Left lung (tissue), 4 donors: ENCODE measurements at regions not wholly inside any gene's neighbourhood (a gene's known extent, or its start where the extent isn't known, plus 50 kb on each side); places are given as distances from the start of the nearest gene placed in this dataset.
"Not testable (repeated sequence)": the region's sequence is repeated elsewhere in the genome, so short reads cannot be mapped to it uniquely, and the experiment has no call there.

ENCODE experiments used
- ATAC-seq: fragments of 200-7000 bp; cut with Tn5 transposase; one replicate; pipeline ENCODE4 v1.9.1; 2020; ENCODE audit warnings: moderate library complexity
- DNase-seq, 4 donors: peaks; one replicate each; pipeline ENCODE4 v3.0.0-alpha.2; 2013 to 2020
- H3K27ac ChIP-seq, 2 donors: fragments of 200-600 bp; sonication (generic) in 1 of 2; one replicate each; pipeline versions ENCODE4 v1.5.0 to v1.8.0; 2020 to 2021
- H3K27me3 ChIP-seq, 2 donors: fragments of 200-600 bp; sonication (generic) in 1 of 2; one replicate each; pipeline versions ENCODE4 v1.5.0 to v1.8.0; 2020 to 2021
- H3K36me3 ChIP-seq, 2 donors: fragments of 200-600 bp; sonication (generic) in 1 of 2; one replicate each; pipeline versions ENCODE4 v1.5.0 to v1.8.0; 2020 to 2021
- H3K4me1 ChIP-seq, 2 donors: fragments of 200-600 bp; one replicate each; pipeline ENCODE4 v1.8.0; 2021
- H3K4me3 ChIP-seq, 2 donors: fragments of 200-600 bp; sonication (generic) in 1 of 2; one replicate each; pipeline versions ENCODE4 v1.5.0 to v1.8.0; 2020 to 2021; ENCODE audit warnings: mild to moderate bottlenecking in 1 of 2
- H3K9me3 ChIP-seq, 2 donors: fragments of 200-600 bp; sonication (generic) in 1 of 2; one replicate each; pipeline versions ENCODE4 v1.5.0 to v1.8.0; 2020 to 2021
- intact Hi-C, 2 donors: fragments of 100-400 bp; cut with DNase I; formaldehyde crosslinking; loops; one replicate each; pipeline versions ENCODE4 v1.11.2 to v1.14.2; 2022
- TF ChIP-seq, protein P1 (sequence below), 2 donors: fragments of 200-600 bp; sonication (generic) in 1 of 2; IDR thresholded peaks; one replicate each; pipeline versions ENCODE4 v1.5.0 to v1.8.0; 2021; ENCODE audit warnings: antibody characterized with exemption in 2 of 2
- donor health status: DM: no; HTN: yes; CAD: no.
- donor health status: DM: no; HTN: no; CAD: no.

DNA sequence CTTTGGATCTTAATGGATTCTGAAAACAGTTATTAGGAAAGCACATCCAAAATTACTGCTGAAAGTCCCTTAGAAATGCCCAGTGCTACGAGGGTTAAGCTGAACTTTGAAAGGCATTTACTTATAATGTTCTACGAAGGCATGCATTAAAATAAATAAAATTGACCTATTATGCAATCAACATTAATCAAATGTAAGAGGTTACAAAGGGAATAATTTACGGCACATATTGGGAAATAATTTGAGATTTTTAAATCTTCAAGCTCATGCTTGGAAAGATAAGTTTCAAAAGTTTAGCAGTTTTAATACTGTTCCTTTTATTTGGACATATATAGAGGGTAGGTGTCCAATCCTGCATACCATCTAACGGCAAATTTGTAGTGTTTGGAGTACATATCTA is 1564.1 kb upstream of the DDX18 start:
- peaks cover 0 to 19% of the 10 kb centered on the region in 2 donors for H3K9me3 ChIP-seq
- peak in 1 of 4 donors; percentile 5 for DNase-seq
- no peaks in the 10 kb centered on the region for H3K27me3 ChIP-seq
- no peaks in the 10 kb centered on the region for H3K4me1 ChIP-seq
- TF ChIP-seq, protein P1, sequence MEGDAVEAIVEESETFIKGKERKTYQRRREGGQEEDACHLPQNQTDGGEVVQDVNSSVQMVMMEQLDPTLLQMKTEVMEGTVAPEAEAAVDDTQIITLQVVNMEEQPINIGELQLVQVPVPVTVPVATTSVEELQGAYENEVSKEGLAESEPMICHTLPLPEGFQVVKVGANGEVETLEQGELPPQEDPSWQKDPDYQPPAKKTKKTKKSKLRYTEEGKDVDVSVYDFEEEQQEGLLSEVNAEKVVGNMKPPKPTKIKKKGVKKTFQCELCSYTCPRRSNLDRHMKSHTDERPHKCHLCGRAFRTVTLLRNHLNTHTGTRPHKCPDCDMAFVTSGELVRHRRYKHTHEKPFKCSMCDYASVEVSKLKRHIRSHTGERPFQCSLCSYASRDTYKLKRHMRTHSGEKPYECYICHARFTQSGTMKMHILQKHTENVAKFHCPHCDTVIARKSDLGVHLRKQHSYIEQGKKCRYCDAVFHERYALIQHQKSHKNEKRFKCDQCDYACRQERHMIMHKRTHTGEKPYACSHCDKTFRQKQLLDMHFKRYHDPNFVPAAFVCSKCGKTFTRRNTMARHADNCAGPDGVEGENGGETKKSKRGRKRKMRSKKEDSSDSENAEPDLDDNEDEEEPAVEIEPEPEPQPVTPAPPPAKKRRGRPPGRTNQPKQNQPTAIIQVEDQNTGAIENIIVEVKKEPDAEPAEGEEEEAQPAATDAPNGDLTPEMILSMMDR (IDR thresholded peaks at IDR 0.05), result no peak
- intact Hi-C loops, result no loop called here
- H3K36me3 ChIP-seq, result no peaks in the 10 kb centered on the region
- H3K27ac ChIP-seq, result no peak overlapping the region
- no peak for ATAC-seq
- H3K4me3 ChIP-seq, result no peak overlapping the region

DNA sequence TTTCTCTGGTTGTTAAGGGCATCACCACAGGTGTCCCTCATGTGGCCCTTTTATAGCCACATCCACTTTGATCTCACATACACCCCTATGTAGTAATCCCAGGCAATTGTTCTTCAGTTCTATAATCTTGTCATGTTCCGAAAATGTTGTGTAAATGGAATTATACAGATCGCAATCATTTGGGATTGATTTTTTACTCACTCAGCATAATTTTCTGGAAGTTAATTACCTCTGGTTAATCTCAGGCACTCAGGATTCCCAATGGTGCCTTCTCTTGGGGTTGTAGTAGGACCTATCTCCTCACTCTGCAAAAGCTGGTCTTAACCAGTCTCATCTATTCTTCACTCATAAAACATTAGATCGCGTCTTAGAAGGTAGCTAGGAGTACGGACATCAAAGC is 1549.6 kb upstream of the DDX18 start:
- intact Hi-C loops, result no loop called here
- DNase-seq, result no peak
- no peak overlapping the region for H3K4me3 ChIP-seq
- no peaks in the 10 kb centered on the region for H3K27me3 ChIP-seq
- H3K4me1 ChIP-seq, result no peaks in the 10 kb centered on the region
- no peak for ATAC-seq
- TF ChIP-seq, protein P1 (IDR thresholded peaks at IDR 0.05), result no peak
- no peak overlapping the region for H3K27ac ChIP-seq
- no peaks in the 10 kb centered on the region for H3K36me3 ChIP-seq
- H3K9me3 ChIP-seq, result peaks cover 3 to 42% of the 10 kb centered on the region in 2 donors

DNA sequence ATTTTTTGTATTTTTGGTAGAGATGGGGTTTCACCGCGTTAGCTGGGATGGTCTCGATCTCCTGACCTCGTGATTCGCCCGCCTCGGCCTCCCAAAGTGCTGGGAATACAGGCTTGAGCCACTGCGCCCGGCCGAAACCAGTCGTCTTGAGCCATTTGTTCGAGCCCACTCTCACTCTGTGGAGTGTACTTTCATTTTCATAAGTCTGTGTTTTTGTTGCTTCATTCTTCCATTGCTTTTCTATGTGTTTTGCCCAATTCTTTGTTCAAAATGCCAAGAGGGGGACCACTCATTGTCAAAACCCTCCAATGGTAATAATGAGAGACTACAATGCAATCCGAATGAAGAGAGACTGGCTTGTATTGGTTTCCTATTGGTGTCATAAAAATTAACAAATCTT is 1545.5 kb upstream of the DDX18 start:
- intact Hi-C loops, result no loop called here
- no peaks in the 10 kb centered on the region for H3K4me1 ChIP-seq
- H3K27me3 ChIP-seq, result no peaks in the 10 kb centered on the region
- H3K4me3 ChIP-seq, result no peak overlapping the region
- TF ChIP-seq, protein P1 (IDR thresholded peaks at IDR 0.05), result no peak
- peaks cover 0 to 22% of the 10 kb centered on the region in 2 donors for H3K9me3 ChIP-seq
- ATAC-seq (no peak), DNase-seq (no peak)
- H3K27ac ChIP-seq, result no peak overlapping the region
- no peaks in the 10 kb centered on the region for H3K36me3 ChIP-seq

DNA sequence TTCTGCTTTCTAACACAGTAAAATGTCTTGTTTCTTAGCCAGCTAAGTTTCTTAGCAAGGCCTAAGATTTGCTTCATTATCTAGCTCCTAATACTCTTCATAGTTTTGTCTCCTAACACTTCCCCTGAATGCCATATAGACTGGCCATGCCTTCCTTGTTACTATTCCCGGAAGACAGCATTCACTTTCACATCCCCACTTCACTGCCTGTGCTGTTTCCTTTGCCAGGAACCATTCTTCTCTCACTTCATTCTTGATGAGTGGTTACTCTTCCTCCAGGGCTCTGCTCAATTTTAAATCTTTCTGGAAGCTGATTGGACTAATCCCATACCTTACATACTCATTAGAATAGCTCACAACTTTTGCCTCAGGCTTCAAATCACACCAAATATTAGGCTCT is 1510.2 kb upstream of the DDX18 start:
- ATAC-seq, result no peak
- Histone ChIP-seq H3K9me3 (peaks cover 0 to 2% of the 10 kb centered on the region in 2 donors), H3K36me3 (no peaks in the 10 kb centered on the region), H3K27ac (no peak overlapping the region), H3K4me3 (no peak overlapping the region), H3K27me3 (no peaks in the 10 kb centered on the region), H3K4me1 (no peaks in the 10 kb centered on the region)
- DNase-seq, result no peak
- TF ChIP-seq, protein P1 (IDR thresholded peaks at IDR 0.05), result no peak
- intact Hi-C loops, result no loop called here

DNA sequence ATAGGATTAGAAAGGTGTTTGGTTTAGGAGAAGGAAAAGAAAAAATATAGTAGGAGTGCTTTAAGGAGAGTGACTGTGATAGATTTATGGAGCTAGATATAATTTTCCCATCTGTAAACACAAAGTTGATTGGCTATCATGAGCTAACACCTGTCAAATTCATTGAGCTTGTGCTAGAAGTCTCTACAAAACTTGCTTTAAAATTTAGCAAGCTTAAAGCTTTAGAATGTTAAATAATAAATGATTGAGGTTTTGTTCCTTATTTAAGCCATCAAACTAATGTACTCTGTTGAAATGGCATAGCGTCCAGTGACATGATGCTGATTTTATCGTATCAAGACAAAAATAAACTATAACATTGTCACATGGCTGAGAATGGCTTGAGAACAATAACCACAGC is 1497.4 kb upstream of the DDX18 start:
- DNase-seq, result no peak
- intact Hi-C loops, result no loop called here
- Histone ChIP-seq H3K4me1 (no peaks in the 10 kb centered on the region), H3K27me3 (no peaks in the 10 kb centered on the region), H3K27ac (no peak overlapping the region), H3K9me3 (no peaks in the 10 kb centered on the region), H3K4me3 (no peak overlapping the region), H3K36me3 (no peaks in the 10 kb centered on the region)
- TF ChIP-seq, protein P1 (IDR thresholded peaks at IDR 0.05), result no peak
- no peak for ATAC-seq

DNA sequence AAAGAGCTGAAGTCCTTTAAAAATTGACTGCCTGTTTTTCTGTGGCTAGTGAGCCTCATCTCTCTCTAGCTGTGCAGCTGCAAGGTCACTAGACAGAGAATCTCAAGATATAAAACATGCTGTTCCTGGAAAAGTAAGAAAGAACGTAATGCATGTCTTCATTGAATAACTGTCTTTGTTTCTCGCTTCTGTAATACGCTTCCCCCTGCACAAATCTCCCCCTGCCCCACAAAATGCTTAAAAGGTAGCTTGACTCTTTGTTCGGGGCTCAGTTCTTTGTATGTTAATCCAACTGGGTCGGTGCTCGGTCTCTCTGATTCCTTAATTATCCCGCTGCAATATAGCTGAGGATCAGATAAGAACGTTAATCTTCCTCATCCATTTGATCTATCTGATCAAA is 1495.9 kb upstream of the DDX18 start:
- H3K4me3 ChIP-seq, H3K27me3 ChIP-seq, intact Hi-C loops, H3K4me1 ChIP-seq, H3K9me3 ChIP-seq, DNase-seq, ATAC-seq, H3K27ac ChIP-seq, H3K36me3 ChIP-seq: not testable (repeated sequence)
